Fibroblast of skin of abdomen (primary cell): ENCODE measurements at regions not wholly inside any gene's neighbourhood (a gene's known extent, or its start where the extent isn't known, plus 50 kb on each side); places are given as distances from the start of the nearest gene placed in this dataset.

ENCODE experiments used
- DNase-seq: peaks from one replicate; pipeline ENCODE4 v3.0.0-alpha.2; 2013

DNA sequence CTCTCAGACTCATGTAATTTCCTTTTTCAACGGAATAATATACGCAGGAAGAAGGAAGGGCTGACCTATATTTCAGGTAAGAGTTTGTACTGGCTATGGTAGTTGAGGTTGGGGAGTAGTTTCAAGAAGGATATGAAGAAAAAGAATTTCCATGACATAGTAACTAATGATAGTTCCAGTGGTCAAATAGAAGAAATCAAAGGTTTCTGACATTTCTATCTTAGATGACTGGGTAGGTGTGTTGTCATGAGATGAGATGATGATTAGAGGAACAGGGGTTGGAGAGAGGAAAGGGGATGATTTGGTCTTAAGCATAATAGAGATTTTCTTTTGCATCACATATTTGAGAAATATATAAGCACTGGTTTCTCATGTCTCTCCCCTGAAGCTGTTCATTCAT, 166.0 kb downstream of the SPATA31D1 start:
- DNase-seq, result no peak

DNA sequence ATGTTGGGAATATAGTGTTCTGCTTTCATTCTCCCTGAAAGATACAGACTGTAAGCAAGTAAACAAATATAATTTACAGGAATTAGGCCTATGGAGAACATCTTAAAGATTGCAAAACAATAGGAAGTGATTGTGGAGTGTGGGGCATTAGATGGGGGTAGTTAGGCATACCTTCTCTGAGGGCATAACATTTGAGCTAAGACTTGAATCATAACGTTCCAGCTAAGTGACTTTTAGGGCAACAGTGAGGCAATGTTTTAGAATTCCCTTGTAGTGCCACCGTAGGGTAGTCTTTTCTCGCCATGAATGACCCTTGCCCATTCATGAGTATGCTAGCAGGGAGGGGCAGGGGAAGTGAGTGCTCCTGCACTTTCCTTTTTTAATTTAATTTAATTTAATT, 173.3 kb downstream of the SPATA31D1 start:
- no peak for DNase-seq

- no peak for DNase-seq
Observed at GRCh38 chr9:82164159-82164558, 175.6 kb downstream of the SPATA31D1 start.

DNA sequence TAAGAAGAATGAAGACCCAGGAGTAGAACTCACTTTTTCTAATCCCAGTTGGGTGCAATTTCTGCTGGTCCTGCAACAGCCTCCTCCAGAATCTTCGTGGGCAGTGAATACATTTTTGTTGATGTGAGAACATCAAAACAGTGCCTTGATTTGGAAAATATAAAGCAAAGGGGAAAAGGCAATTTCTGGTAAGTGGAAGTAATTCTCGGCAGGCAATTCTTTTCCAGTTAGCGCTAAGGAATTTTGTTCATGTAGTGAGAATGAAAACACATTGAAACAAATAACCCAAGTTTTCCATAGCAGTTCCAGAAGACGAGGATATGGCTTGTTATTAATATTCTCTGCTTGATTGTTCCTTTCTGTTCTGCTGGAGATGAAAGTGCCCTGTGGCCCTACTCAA, 178.7 kb downstream of the SPATA31D1 start:
- DNase-seq, result no peak

- no peak for DNase-seq
Observed at GRCh38 chr9:82168585-82168984, 180.0 kb downstream of the SPATA31D1 start.

DNA sequence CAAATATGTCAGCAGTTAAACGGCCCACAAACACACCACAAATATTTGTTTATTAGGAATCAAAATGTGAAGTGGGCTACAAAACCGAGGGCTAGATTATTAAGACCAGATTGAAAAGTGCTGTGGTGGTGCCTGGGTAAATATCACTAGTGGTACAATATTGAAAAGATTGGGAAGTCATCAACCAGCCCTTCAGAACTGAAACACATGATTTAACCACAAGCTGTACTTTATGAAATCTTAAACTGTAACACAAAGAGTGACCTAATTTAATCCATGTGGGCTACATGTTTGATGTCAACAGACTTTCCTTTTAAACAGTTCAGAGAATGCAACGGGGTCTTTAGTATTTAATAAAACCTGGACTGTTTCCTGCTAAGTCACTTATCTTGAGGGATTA, 182.3 kb downstream of the SPATA31D1 start:
- peak; percentile 66 for DNase-seq

DNA sequence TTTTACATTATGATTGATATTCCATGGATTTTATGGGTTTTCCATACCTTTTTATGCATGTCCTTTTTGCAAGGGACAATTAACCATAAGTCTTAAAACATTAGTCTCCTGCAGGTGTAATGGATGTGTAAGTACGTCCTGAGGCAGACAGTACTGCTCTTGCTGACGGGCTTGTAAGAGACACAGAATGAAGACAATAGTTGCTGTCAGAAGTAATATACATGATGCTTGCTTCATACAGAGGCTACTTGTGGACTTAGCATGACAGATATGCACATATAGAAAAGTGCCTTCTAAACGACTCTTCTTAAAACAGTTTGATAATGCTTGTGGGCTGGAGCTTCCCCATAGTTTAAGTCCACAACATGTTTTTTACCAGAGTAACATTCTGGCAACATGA, 182.7 kb downstream of the SPATA31D1 start:
- DNase-seq, result no peak

GRCh38 chr9:82180711-82181110, 192.1 kb downstream of the SPATA31D1 start:
- no peak for DNase-seq

- no peak for DNase-seq
Observed at GRCh38 chr9:82183181-82183860, 194.7 kb downstream of the SPATA31D1 start.

- no peak for DNase-seq
Observed at GRCh38 chr9:82184524-82184923, 196.0 kb downstream of the SPATA31D1 start.

DNA sequence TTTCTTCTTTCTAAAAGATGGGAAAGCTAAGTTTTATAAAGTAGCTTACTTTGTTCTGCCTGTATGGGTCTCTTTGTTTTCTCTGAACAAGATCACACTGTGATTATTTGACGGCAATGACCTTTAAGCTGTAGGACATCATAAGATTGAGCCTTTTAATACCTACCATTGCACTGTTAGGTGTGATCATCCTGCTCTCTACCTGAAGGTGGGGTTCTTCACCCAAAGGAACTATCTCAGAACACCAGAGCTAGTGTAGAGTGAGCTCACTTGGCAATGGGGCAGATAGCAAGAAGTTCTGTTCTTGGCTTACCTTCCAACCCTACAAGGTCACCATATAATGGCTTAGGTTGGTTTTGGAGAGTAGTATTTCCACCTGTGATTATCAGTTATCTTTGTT, 200.2 kb downstream of the SPATA31D1 start:
- no peak for DNase-seq

DNA sequence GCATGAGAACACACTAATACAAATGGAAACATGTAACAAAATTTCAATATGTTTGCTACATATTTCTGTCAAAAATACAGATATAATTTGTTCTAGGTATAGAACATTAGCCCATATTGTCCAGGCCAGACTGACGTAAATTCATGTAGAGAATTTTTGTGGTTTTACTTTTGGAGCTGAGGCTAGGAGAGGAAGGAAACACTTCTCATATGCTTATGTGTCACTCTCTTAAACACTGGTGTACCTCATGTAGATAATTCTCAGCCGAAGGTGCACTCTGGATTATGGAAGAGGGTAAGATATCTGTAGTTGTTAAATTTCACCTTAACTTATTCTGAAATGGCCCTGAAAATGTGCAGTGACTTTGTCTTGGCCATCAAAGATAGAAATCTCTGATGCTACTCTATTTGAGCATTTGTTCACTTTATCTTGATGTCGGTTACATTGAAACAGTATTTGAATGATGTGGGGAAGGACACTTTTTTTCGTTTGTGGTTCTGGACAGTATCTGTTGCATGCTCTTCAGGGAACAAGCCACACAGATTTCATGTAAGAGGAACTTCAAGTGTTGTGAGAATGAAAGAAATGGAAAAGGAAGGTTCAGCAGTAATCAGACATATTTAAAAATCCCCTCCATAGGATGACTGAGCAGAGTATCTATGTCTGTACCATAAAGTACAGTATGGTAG, 202.7 kb downstream of the SPATA31D1 start:
- DNase-seq, result no peak

GRCh38 chr9:82192211-82192610, 203.6 kb downstream of the SPATA31D1 start:
- no peak for DNase-seq

GRCh38 chr9:82196622-82197441, 208.3 kb downstream of the SPATA31D1 start:
- DNase-seq, result no peak

DNA sequence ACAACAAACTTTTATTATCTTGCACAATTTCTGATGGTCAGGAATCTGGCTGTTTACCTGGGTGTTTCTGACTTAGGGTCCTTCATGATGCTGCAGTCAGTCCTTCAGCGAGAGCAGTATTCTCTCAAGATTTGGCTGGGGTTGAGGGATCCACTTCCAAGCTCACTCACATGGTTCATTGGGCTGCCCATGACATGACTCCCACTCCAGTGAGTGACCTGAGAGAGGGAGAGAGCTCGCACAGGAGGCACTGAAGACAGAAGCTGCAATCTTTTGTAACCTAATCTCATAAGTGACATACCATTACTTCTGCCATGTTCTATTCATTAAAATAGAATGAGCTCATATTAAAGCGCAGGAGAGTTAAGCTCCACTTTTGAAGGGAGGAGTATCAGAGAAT, 212.6 kb downstream of the SPATA31D1 start:
- DNase-seq, result no peak

DNA sequence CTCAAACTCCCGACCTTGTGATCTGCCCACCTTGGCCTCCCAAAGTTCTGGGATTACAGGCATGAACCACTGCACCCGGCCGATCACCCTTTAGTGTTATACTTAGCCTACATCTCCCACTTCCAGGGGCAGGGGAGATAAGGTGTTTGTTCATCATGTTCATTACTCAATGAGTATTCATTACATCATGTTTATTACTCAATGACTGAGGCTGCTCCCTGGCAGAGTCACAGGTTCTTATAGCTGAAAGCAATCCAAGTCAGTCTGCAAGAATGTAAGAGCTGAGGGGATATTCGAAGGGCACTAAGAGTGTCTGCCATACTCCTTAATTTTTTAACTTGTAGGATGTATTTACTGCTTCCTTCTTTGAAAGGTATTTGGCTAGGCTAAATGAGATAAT, 214.2 kb downstream of the SPATA31D1 start:
- peak; percentile 51 for DNase-seq

GRCh38 chr9:82206490-82206889, 217.9 kb downstream of the SPATA31D1 start:
- no peak for DNase-seq

GRCh38 chr9:82206946-82207345, 218.4 kb downstream of the SPATA31D1 start:
- no peak for DNase-seq

DNA sequence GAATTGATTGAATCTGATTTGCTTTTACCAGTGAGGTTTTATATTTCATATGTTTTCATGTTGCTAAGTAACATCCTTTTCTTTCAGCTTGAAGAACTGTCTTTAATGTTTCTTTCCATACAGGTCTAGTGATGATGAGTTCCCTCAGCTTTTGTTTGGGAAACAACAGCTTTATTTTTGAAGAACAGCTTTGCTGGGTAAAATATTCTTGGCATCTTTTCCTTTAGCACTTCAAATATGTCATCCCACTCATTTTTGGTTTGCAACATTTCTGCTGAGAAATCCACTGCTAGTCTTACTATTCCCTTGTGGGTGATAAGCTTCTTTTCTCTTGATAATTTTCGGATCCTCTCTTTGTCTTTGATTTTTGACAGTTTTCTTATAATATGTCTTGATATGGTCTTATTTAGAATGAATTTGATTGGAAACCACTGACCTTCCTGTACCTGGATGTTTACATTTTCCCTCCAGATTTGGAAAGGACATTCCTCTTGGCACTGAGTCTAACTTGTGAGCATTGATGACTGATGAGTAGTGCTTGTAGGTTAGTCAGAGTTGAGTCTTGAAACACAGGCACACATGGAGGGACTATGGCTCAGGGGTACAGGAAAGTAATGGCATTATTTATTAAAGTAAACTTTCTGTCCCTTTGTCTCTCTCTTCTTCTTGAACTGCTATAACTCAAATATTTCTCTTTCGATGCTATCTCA, 220.3 kb downstream of the SPATA31D1 start:
- peak; percentile 2 for DNase-seq

DNA sequence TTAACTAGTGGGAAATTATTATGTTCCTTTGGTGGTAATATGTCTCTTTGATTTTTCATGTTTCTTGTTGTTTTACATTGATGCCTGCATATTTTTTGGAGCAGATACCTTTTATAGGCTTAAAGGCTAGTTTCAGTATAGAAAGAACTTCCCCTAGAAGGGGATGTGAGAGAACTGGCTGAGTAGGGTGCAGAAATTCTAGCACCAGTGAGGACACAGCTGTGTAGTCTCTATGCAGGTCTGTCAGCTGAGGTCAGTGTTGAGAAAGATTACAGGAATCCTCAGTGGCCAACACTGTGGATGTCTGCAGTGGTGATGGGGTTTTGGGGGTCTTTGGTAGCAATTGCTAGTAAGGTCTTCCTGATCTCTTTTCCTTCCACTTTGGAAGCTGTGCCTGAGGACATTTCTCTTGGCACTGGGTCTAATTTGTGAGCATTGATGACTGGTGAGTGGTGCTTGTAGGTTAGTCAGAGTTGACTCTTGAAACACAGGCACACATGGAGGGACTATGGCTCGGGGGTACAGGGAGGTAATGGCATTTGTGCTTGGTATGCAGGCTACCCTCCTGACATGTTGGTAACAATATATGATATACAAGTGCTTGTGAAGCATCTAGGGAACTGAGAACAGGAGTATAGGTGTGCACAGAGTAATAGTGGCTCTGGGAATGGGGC, 221.4 kb downstream of the SPATA31D1 start:
- DNase-seq, result no peak

GRCh38 chr9:82212885-82213284, 224.3 kb downstream of the SPATA31D1 start:
- DNase-seq, result no peak

GRCh38 chr9:82216435-82216834, 227.9 kb downstream of the SPATA31D1 start:
- DNase-seq, result no peak
